WTC11 (cell line): ENCODE measurements at regions not wholly inside any gene's neighbourhood (a gene's known extent, or its start where the extent isn't known, plus 50 kb on each side); places are given as distances from the start of the nearest gene placed in this dataset.

ENCODE experiments used
- CTCF ChIP-seq: fragments of 200-600 bp; IDR thresholded peaks from 2 replicates; pipeline ENCODE4 v1.8.0; 2022; ENCODE audit warnings: antibody characterized with exemption
- ETV6 ChIP-seq: sonication (generic); formaldehyde crosslinking; IDR thresholded peaks from 2 replicates; pipeline ENCODE4 v1.8.1; 2022; ENCODE audit warnings: mild to moderate bottlenecking, missing genetic modification reagents
- HMGXB4 ChIP-seq: sonication (generic); formaldehyde crosslinking; IDR thresholded peaks from 2 replicates; pipeline ENCODE4 v1.8.1; 2023; ENCODE audit warnings: mild to moderate bottlenecking, moderate library complexity, missing genetic modification reagents
- PREB ChIP-seq: sonication (generic); formaldehyde crosslinking; IDR thresholded peaks from 2 replicates; pipeline ENCODE4 v1.8.1; 2022; ENCODE audit warnings: mild to moderate bottlenecking, missing genetic modification reagents, moderate library complexity, borderline replicate concordance

- TF ChIP-seq ETV6 (CRISPR knock-in tag) (no peak), HMGXB4 (no peak), CTCF (no peak), PREB (no peak)
These were observed 122.8 kb upstream of the RTL1 start for GRCh38 chr14:101026341-101026740.
